ENCODE measurements at regions not wholly inside any gene's neighbourhood (a gene's known extent, or its start where the extent isn't known, plus 50 kb on each side); places are given as distances from the start of the nearest gene placed in this dataset.

DNA sequence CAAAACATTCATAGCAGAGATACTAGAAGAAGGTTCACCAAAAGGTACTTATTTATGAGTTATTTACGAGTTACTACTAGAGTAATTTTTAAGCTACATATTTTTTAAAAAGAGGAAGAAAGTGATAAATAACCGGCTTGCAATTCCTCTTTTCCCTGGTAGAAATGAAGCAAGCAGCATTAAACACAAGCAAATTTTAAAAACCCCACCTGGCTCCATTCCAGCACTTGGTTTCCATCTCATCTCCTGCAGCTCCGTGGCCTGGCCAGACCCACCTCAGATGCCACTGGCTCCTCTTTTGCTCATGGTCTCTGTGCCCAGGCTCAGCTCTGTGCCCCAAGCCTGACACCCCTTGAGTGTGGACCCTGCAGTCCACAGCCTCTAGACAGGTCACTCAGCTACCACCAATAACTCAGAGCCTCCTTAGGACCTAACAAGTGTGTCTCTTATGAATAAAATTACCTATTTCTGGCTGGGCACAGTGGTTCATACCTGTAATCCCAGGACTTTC, 479.5 kb downstream of the TNS3 start:
- no peaks in the 10 kb centered on the region for H3K27me3 ChIP-seq (replicated peaks in 1 of 2; ENCODE audit: control insufficient read depth in 2 of 2, insufficient read depth in 2 of 2, low read length in 1 of 2)
- no peak overlapping the region for H2AFZ ChIP-seq (ENCODE audit: control insufficient read depth, low read depth, low read length)
- H3K36me3 ChIP-seq (ENCODE audit: control insufficient read depth in 2 of 2, insufficient read depth in 2 of 2, low read length in 1 of 2) = no peaks in the 10 kb centered on the region
- intact Hi-C loops (cut with micrococcal nuclease; ENCODE audit: unreplicated experiment) = no loop called here
- no peak overlapping the region for H3K4me3 ChIP-seq
- SMC1A ChIA-PET (ENCODE audit: uncharacterized antibody, unreplicated experiment) = interaction anchor here (1.3 kb wide), 1 partner anchor 11 kb away, joined by 4 read pairs; no protein-coding TSS in a partner anchor
- DNase-seq (ENCODE audit: low read depth, low spot score) (no peak), ATAC-seq (no peak), FAIRE-seq (no peak)
- no TSS peak for BruUV-seq (replicated peaks)
- no peaks in the 10 kb centered on the region for H3K4me1 ChIP-seq (ENCODE audit: control insufficient read depth, insufficient read depth, low read length)
- no peak for TF ChIP-seq NFIC (IDR thresholded peaks at IDR 0.05; ENCODE audit: low read depth, low read length)
- no peak for TF ChIP-seq CHD4 (IDR thresholded peaks at IDR 0.05)
- no peak for TF ChIP-seq BCL11A (IDR thresholded peaks at IDR 0.05; ENCODE audit: low read depth, low read length)
- TF ChIP-seq TCF12 (IDR thresholded peaks at IDR 0.05; ENCODE audit: low read depth, low read length) = no peak
- TF ChIP-seq HDGF (IDR thresholded peaks at IDR 0.05) = no peak
- POLR2A ChIA-PET = no interaction called here
- CTCF ChIA-PET = no interaction called here
- no peak overlapping the region for H3K4me2 ChIP-seq (ENCODE audit: control insufficient read depth, insufficient read depth)
- H3K9me3 ChIP-seq (replicated peaks; ENCODE audit: control insufficient read depth, insufficient read depth, low read length) = no peaks in the 10 kb centered on the region
- no peak overlapping the region for H3K27ac ChIP-seq (ENCODE audit: control insufficient read depth, insufficient read depth)
- 1% methylated on average over 3 of the region's 3 CpGs for WGBS (ENCODE audit: insufficient coverage, insufficient replicate concordance, low lambda C conversion rate, missing lambda C conversion rate)
- RAD21 ChIA-PET (ENCODE audit: unreplicated experiment) = no interaction called here
- in situ Hi-C loops (cut with MboI) = no loop called here
- H4K20me1 ChIP-seq (ENCODE audit: control insufficient read depth, insufficient read depth) = no peaks in the 10 kb centered on the region
- H3K79me2 ChIP-seq (ENCODE audit: control insufficient read depth, insufficient read depth, low read length) = no peaks in the 10 kb centered on the region
- H3K9ac ChIP-seq (ENCODE audit: control insufficient read depth, insufficient read depth, low read length) = no peak overlapping the region

DNA sequence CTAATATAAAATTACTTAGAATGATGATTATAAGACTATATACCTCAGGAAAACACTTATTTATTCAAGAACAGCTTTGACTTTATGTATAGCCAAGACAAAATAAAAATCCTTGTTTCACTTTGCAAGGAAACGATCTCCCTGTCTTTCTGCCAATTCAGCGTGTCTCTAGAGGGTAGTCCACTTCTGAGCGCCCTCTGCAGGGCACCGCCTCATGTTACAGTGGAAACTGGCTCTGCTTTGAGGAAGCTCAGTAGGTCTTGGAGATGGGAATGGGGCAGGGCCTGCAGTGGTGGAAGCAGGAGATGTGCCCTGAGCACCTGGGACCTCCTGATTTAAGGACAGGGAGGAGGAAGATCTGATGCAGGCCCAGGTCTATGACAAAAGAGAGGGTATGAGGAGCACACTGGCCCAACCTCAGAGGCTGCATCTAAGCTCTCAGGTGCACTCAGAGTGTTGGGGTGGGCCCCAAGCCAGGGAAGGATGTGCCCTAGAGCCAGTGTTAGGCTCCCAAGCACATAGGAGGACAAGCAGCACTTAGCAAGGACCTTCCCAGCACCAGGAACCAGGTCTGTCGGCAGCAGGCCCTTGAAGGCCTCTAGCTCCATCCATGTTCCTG, 481.0 kb downstream of the TNS3 start:
- H3K4me2 ChIP-seq (ENCODE audit: control insufficient read depth, insufficient read depth) = no peak overlapping the region
- no peak for TF ChIP-seq ASH2L (IDR thresholded peaks at IDR 0.05; ENCODE audit: borderline replicate concordance, low read depth)
- TF ChIP-seq, protein P1, sequence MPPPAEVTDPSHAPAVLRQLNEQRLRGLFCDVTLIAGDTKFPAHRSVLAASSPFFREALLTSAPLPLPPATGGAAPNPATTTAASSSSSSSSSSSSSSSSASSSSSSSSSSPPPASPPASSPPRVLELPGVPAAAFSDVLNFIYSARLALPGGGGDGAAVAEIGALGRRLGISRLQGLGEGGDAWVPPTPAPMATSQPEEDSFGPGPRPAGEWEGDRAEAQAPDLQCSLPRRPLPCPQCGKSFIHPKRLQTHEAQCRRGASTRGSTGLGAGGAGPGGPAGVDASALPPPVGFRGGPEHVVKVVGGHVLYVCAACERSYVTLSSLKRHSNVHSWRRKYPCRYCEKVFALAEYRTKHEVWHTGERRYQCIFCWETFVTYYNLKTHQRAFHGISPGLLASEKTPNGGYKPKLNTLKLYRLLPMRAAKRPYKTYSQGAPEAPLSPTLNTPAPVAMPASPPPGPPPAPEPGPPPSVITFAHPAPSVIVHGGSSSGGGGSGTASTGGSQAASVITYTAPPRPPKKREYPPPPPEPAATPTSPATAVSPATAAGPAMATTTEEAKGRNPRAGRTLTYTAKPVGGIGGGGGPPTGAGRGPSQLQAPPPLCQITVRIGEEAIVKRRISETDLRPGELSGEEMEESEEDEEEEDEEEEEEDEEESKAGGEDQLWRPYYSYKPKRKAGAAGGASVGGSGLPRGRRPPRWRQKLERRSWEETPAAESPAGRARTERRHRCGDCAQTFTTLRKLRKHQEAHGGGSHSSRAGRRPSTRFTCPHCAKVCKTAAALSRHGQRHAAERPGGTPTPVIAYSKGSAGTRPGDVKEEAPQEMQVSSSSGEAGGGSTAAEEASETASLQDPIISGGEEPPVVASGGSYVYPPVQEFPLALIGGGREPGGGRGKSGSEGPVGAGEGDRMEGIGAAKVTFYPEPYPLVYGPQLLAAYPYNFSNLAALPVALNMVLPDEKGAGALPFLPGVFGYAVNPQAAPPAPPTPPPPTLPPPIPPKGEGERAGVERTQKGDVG (CRISPR knock-in tag; IDR thresholded peaks at IDR 0.05) = no peak
- TF ChIP-seq, protein P2, sequence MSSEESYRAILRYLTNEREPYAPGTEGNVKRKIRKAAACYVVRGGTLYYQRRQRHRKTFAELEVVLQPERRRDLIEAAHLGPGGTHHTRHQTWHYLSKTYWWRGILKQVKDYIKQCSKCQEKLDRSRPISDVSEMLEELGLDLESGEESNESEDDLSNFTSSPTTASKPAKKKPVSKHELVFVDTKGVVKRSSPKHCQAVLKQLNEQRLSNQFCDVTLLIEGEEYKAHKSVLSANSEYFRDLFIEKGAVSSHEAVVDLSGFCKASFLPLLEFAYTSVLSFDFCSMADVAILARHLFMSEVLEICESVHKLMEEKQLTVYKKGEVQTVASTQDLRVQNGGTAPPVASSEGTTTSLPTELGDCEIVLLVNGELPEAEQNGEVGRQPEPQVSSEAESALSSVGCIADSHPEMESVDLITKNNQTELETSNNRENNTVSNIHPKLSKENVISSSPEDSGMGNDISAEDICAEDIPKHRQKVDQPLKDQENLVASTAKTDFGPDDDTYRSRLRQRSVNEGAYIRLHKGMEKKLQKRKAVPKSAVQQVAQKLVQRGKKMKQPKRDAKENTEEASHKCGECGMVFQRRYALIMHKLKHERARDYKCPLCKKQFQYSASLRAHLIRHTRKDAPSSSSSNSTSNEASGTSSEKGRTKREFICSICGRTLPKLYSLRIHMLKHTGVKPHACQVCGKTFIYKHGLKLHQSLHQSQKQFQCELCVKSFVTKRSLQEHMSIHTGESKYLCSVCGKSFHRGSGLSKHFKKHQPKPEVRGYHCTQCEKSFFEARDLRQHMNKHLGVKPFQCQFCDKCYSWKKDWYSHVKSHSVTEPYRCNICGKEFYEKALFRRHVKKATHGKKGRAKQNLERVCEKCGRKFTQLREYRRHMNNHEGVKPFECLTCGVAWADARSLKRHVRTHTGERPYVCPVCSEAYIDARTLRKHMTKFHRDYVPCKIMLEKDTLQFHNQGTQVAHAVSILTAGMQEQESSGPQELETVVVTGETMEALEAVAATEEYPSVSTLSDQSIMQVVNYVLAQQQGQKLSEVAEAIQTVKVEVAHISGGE (CRISPR knock-in tag; IDR thresholded peaks at IDR 0.05) = no peak
- TF ChIP-seq TAF1 (IDR thresholded peaks at IDR 0.05; ENCODE audit: borderline replicate concordance, low read depth, low read length) = no peak

More for the DNA sequence above, 481.0 kb downstream of the TNS3 start:
- no peaks in the 10 kb centered on the region for H4K20me1 ChIP-seq (ENCODE audit: control insufficient read depth, insufficient read depth)
- no peaks in the 10 kb centered on the region for H3K4me1 ChIP-seq (ENCODE audit: control insufficient read depth, insufficient read depth, low read length)
- no peak overlapping the region for H3K27ac ChIP-seq (ENCODE audit: control insufficient read depth, insufficient read depth)
- ATAC-seq (no peak), DNase-seq (ENCODE audit: low read depth, low spot score) (no peak), FAIRE-seq (no peak)
- no peak overlapping the region for H3K9ac ChIP-seq (ENCODE audit: control insufficient read depth, insufficient read depth, low read length)
- ChIA-PET SMC1A (ENCODE audit: uncharacterized antibody, unreplicated experiment) (interaction anchor here (1.2 to 1.8 kb wide), 4 partner anchors 14 to 1199 kb away, joined by 3 to 5 read pairs (median 4); no protein-coding TSS in a partner anchor), CTCF (interaction anchor here (0.9 to 2.4 kb wide), 8 partner anchors 11 to 1183 kb away, joined by 3 to 13 read pairs (median 4); no protein-coding TSS in a partner anchor), POLR2A (no interaction called here), RAD21 (ENCODE audit: unreplicated experiment) (interaction anchor here (1.0 to 1.3 kb wide), 2 partner anchors 12 to 79 kb away, joined by 3 read pairs; no protein-coding TSS in a partner anchor)
- BruUV-seq (replicated peaks) = no TSS peak
- no peaks in the 10 kb centered on the region for H3K9me3 ChIP-seq (replicated peaks; ENCODE audit: control insufficient read depth, insufficient read depth, low read length)
- H3K27me3 ChIP-seq (replicated peaks in 1 of 2; ENCODE audit: control insufficient read depth in 2 of 2, insufficient read depth in 2 of 2, low read length in 1 of 2) = no peaks in the 10 kb centered on the region
- intact Hi-C loops (cut with micrococcal nuclease; ENCODE audit: unreplicated experiment) (no loop called here), in situ Hi-C loops (cut with MboI) (no loop called here)
- 29% methylated on average over 5 of the region's 5 CpGs for WGBS (ENCODE audit: insufficient coverage, insufficient replicate concordance, low lambda C conversion rate, missing lambda C conversion rate)
- no peaks in the 10 kb centered on the region for H3K36me3 ChIP-seq (ENCODE audit: control insufficient read depth in 2 of 2, insufficient read depth in 2 of 2, low read length in 1 of 2)
- H3K4me3 ChIP-seq = no peak overlapping the region
- no peak overlapping the region for H2AFZ ChIP-seq (ENCODE audit: control insufficient read depth, low read depth, low read length)
- no peaks in the 10 kb centered on the region for H3K79me2 ChIP-seq (ENCODE audit: control insufficient read depth, insufficient read depth, low read length)
